OCI-LY1 (cell line): ENCODE measurements at regions not wholly inside any gene's neighbourhood (a gene's known extent, or its start where the extent isn't known, plus 50 kb on each side); places are given as distances from the start of the nearest gene placed in this dataset.

Experiments used
- H2AFZ ChIP-seq: fragments of 200-600 bp; sonication (generic), shearing (Covaris generic); 2 replicates; pipeline ENCODE4 v1.6.0; 2014; ENCODE audit warnings: antibody characterized with exemption, mild to moderate bottlenecking, low read length
- H3F3A ChIP-seq: fragments of 200-600 bp; sonication (generic), shearing (Covaris generic); 2 replicates; pipeline ENCODE4 v1.6.0; 2014; ENCODE audit warnings: mild to moderate bottlenecking, antibody characterized with exemption, low read length, moderate library complexity; ENCODE audit not compliant: insufficient read depth
- H3K27ac ChIP-seq: fragments of 200-600 bp; sonication (generic); 2 replicates; pipeline ENCODE4 v1.5.1; 2014; ENCODE audit warnings: low read length, mixed run types, mild to moderate bottlenecking, low read depth; ENCODE audit not compliant: poor library complexity, severe bottlenecking
- H3K27me3 ChIP-seq: fragments of 200-600 bp; sonication (generic); 2 replicates; pipeline ENCODE4 v1.6.0; 2014; ENCODE audit warnings: antibody characterized with exemption, mild to moderate bottlenecking, low read length, moderate library complexity; ENCODE audit not compliant: insufficient read depth
- H3K36me3 ChIP-seq: fragments of 200-600 bp; sonication (generic); 2 replicates; pipeline ENCODE4 v1.6.1; 2014; ENCODE audit warnings: mild to moderate bottlenecking, antibody characterized with exemption, low read length, moderate library complexity, mixed read lengths; ENCODE audit not compliant: insufficient read depth
- H3K4me1 ChIP-seq: fragments of 200-600 bp; sonication (generic); 2 replicates; pipeline ENCODE4 v1.5.1; 2014; ENCODE audit warnings: mild to moderate bottlenecking, low read length, moderate library complexity; ENCODE audit not compliant: insufficient read depth, severe bottlenecking
- H3K4me2 ChIP-seq: fragments of 200-600 bp; sonication (generic), shearing (Covaris generic); 2 replicates; pipeline ENCODE4 v1.6.1; 2014; ENCODE audit warnings: low read length
- H3K4me3 ChIP-seq: fragments of 200-600 bp; sonication (generic); 2 replicates; pipeline ENCODE4 v1.5.1; 2014; ENCODE audit warnings: low read length, low read depth, mild to moderate bottlenecking, mixed read lengths; ENCODE audit not compliant: poor library complexity, severe bottlenecking
- H3K79me2 ChIP-seq: fragments of 200-600 bp; shearing (Covaris generic); 2 replicates; pipeline ENCODE4 v1.6.1; 2016; ENCODE audit warnings: mixed run types, low read length, mixed read lengths; ENCODE audit not compliant: insufficient read depth
- H3K9ac ChIP-seq: fragments of 200-600 bp; sonication (generic), shearing (Covaris generic); 2 replicates; pipeline ENCODE4 v1.6.1; 2014; ENCODE audit warnings: mild to moderate bottlenecking, low read length, mixed read lengths
- H3K9me2 ChIP-seq: fragments of 200-600 bp; sonication (generic), shearing (Covaris generic); 2 replicates; pipeline ENCODE4 v1.6.1; 2014; ENCODE audit warnings: low read depth, mild to moderate bottlenecking, low read length, mixed read lengths
- H3K9me3 ChIP-seq: fragments of 200-600 bp; shearing (Covaris generic); 2 replicates; pipeline ENCODE4 v1.6.1; 2014; ENCODE audit warnings: low read length, mixed read lengths
- H4K20me1 ChIP-seq: fragments of 200-600 bp; sonication (generic), shearing (Covaris generic); 2 replicates; pipeline ENCODE4 v1.6.0; 2016; ENCODE audit warnings: mild to moderate bottlenecking, low read length; ENCODE audit not compliant: insufficient read depth
- CTCF ChIP-seq: fragments of 200-600 bp; sonication (generic), shearing (Covaris generic); IDR thresholded peaks from 2 replicates; pipeline ENCODE4 v1.5.1; 2017; ENCODE audit warnings: mild to moderate bottlenecking, antibody characterized with exemption, low read length, moderate library complexity, mixed read lengths
- EZH2 ChIP-seq: fragments of 200-600 bp; sonication (generic), shearing (Covaris generic); IDR thresholded peaks from 2 replicates; pipeline ENCODE4 v1.8.0; 2017; ENCODE audit warnings: borderline replicate concordance, mixed run types, mild to moderate bottlenecking, antibody characterized with exemption, low read length, moderate library complexity, mixed read lengths

- Histone ChIP-seq H3K36me3 (no peaks in the 10 kb centered on the region), H3K9me2 (no peaks in the 10 kb centered on the region), H3K79me2 (no peaks in the 10 kb centered on the region), H3K27ac (no peak overlapping the region), H2AFZ (no peak overlapping the region), H3F3A (no peaks in the 10 kb centered on the region), H3K4me2 (no peak overlapping the region), H4K20me1 (no peaks in the 10 kb centered on the region), H3K4me1 (no peaks in the 10 kb centered on the region), H3K9ac (no peak overlapping the region), H3K4me3 (no peak overlapping the region), H3K9me3 (no peaks in the 10 kb centered on the region), H3K27me3 (no peaks in the 10 kb centered on the region; the same call in 1 of the 2 replicates)
- TF ChIP-seq EZH2 (no peak), CTCF (no peak)
Measured at GRCh38 chr15:31774045-31774444, 256.3 kb upstream of the CHRNA7 start.

- Histone ChIP-seq H3K27ac (no peak overlapping the region), H3K9me3 (no peaks in the 10 kb centered on the region), H4K20me1 (no peaks in the 10 kb centered on the region), H3K9ac (no peak overlapping the region), H2AFZ (no peak overlapping the region), H3F3A (no peaks in the 10 kb centered on the region), H3K79me2 (no peaks in the 10 kb centered on the region), H3K27me3 (peaks cover 6% of the 10 kb centered on the region; the same call in 1 of the 2 replicates), H3K4me3 (no peak overlapping the region), H3K4me2 (no peak overlapping the region), H3K36me3 (no peaks in the 10 kb centered on the region), H3K9me2 (no peaks in the 10 kb centered on the region), H3K4me1 (no peaks in the 10 kb centered on the region)
- TF ChIP-seq EZH2 (no peak), CTCF (no peak)
Measured at GRCh38 chr15:31776039-31776438, 254.3 kb upstream of the CHRNA7 start.

- Histone ChIP-seq H4K20me1 (no peaks in the 10 kb centered on the region), H2AFZ (no peak overlapping the region), H3K27ac (no peak overlapping the region), H3K9me2 (no peaks in the 10 kb centered on the region), H3K79me2 (no peaks in the 10 kb centered on the region), H3F3A (no peaks in the 10 kb centered on the region), H3K4me3 (no peak overlapping the region), H3K9me3 (no peaks in the 10 kb centered on the region), H3K9ac (no peak overlapping the region), H3K4me2 (no peak overlapping the region), H3K4me1 (no peaks in the 10 kb centered on the region), H3K36me3 (no peaks in the 10 kb centered on the region), H3K27me3 (0 out of 2 replicates have a peak, but pooled peaks cover 8% of the 10 kb centered on the region)
- TF ChIP-seq CTCF (no peak), EZH2 (no peak)
Measured at GRCh38 chr15:31781261-31781660, 249.1 kb upstream of the CHRNA7 start.
